ENCODE measurements at regions not wholly inside any gene's neighbourhood (a gene's known extent, or its start where the extent isn't known, plus 50 kb on each side); places are given as distances from the start of the nearest gene placed in this dataset.

DNA sequence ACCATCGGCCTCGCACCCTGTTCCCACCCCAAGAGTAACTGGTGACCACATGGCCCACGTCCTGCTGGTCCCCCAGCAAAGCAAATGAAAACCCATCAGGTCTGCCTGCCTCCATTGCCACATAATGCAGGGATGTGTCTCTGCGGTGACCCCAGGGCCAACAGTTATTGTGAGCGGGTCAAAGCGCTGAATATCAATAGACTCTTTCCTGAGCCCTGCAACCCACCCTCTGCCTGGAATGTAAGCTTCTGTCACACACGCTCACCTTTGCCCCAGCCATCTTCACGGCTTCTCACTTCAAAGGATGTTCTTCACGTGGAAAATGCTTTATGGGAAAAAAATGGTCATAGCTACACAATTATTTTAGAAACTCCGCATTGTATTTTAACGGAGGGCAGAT lies 63.9 kb downstream of the FZD10 start:
- Histone ChIP-seq H3K9me3 (no peaks in the 10 kb centered on the region), H3K27me3 (no peaks in the 10 kb centered on the region), H3K27ac (no peak overlapping the region), H3K4me1 (no peaks in the 10 kb centered on the region), H3K4me3 (no peak overlapping the region), H3K36me3 (replicated peaks in 1 of 2; ENCODE audit: insufficient read depth in 1 of 2, low read depth in 2 of 2) (no peaks in the 10 kb centered on the region)
- no peak for DNase-seq
- intact Hi-C loops (cut with DNase I), result no loop called here
- no peak for TF ChIP-seq POLR2A (IDR thresholded peaks at IDR 0.05)
- TF ChIP-seq, protein P1, sequence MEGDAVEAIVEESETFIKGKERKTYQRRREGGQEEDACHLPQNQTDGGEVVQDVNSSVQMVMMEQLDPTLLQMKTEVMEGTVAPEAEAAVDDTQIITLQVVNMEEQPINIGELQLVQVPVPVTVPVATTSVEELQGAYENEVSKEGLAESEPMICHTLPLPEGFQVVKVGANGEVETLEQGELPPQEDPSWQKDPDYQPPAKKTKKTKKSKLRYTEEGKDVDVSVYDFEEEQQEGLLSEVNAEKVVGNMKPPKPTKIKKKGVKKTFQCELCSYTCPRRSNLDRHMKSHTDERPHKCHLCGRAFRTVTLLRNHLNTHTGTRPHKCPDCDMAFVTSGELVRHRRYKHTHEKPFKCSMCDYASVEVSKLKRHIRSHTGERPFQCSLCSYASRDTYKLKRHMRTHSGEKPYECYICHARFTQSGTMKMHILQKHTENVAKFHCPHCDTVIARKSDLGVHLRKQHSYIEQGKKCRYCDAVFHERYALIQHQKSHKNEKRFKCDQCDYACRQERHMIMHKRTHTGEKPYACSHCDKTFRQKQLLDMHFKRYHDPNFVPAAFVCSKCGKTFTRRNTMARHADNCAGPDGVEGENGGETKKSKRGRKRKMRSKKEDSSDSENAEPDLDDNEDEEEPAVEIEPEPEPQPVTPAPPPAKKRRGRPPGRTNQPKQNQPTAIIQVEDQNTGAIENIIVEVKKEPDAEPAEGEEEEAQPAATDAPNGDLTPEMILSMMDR (IDR thresholded peaks at IDR 0.05), result no peak
- ATAC-seq, result no peak
- 37 to 60% methylated on average over 11 of the region's 11 CpGs for WGBS, 2 donors

DNA sequence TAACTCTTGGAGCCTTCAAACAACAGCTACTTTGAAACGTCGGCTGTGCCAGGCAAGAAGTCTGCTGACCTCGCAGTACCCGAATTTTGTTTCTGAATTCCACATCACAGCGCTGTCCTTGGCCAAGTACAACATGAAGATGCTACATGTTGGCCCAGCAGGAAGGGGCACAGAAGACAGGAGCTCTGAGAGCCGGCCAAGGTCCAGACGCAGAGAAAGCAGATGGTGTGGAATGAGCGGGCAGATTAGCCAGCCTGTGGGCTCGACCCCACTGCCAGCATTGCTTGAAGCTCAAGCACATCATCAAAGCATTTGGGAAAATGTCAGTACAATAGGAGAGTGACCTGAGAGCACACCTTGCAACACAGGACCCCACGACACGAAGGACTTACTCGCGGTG lies 64.5 kb downstream of the FZD10 start:
- no peaks in the 10 kb centered on the region for H3K4me1 ChIP-seq

GRCh38 chr12:130227641-130228040 lies 65.4 kb downstream of the FZD10 start:
- WGBS, 2 donors, result 18 to 19% methylated on average over 4 of the region's 4 CpGs
- Histone ChIP-seq H3K27ac (no peak overlapping the region), H3K4me1 (no peaks in the 10 kb centered on the region), H3K4me3 (no peak overlapping the region), H3K9me3 (peaks cover 0 to 5% (median 0%) of the 10 kb centered on the region in 3 donors), H3K36me3 (replicated peaks in 1 of 2; ENCODE audit: insufficient read depth in 1 of 2, low read depth in 2 of 2) (no peaks in the 10 kb centered on the region), H3K27me3 (no peaks in the 10 kb centered on the region)
- TF ChIP-seq, protein P1 (IDR thresholded peaks at IDR 0.05), result no peak
- no peak for TF ChIP-seq POLR2A (IDR thresholded peaks at IDR 0.05)
- ATAC-seq (no peak), DNase-seq (peak in 2 of 4 donors; percentile 19 to 22)
- intact Hi-C loops (cut with DNase I), result no loop called here

More for the DNA sequence above, 64.5 kb downstream of the FZD10 start:
- no peak for TF ChIP-seq POLR2A (IDR thresholded peaks at IDR 0.05)
- TF ChIP-seq, protein P1 (IDR thresholded peaks at IDR 0.05), result no peak
- no peaks in the 10 kb centered on the region for H3K9me3 ChIP-seq
- H3K36me3 ChIP-seq (replicated peaks in 1 of 2; ENCODE audit: insufficient read depth in 1 of 2, low read depth in 2 of 2), result no peaks in the 10 kb centered on the region
- no peak overlapping the region for H3K4me3 ChIP-seq
- no peaks in the 10 kb centered on the region for H3K27me3 ChIP-seq
- intact Hi-C loops (cut with DNase I), result no loop called here
- ATAC-seq (no peak), DNase-seq (no peak)
- WGBS, 2 donors, result 64 to 79% methylated on average over 13 of the region's 13 CpGs
- no peak overlapping the region for H3K27ac ChIP-seq

DNA sequence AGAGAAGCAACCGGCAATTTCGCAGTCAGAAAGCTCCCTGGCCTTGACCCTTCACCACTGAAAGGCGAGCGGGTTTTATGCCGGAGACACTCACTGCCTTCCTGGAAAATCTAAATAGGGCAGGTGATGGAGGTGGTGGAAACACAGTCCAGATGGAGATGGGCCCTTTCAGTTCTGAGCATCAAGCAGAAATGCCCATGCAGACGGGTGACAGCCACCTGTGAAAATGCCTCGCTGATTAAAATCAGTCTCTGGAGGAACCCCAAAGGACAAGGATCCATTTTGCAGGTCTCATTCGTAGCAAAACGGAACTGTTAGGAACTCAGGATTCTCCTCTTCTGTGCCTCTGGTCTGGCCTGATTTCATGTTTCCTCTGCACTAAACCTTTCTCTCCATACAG lies 74.2 kb downstream of the FZD10 start:
- Histone ChIP-seq H3K27ac (no peak overlapping the region), H3K9me3 (peaks cover 0 to 5% (median 0%) of the 10 kb centered on the region in 3 donors), H3K4me1 (no peaks in the 10 kb centered on the region), H3K4me3 (no peak overlapping the region), H3K36me3 (replicated peaks in 1 of 2; ENCODE audit: insufficient read depth in 1 of 2, low read depth in 2 of 2) (no peaks in the 10 kb centered on the region), H3K27me3 (no peaks in the 10 kb centered on the region)
- TF ChIP-seq, protein P1 (IDR thresholded peaks at IDR 0.05), result no peak
- no peak for TF ChIP-seq POLR2A (IDR thresholded peaks at IDR 0.05)
- WGBS, 2 donors, result 61 to 72% methylated on average over 9 of the region's 9 CpGs
- no peak for DNase-seq
- no peak for ATAC-seq
- intact Hi-C loops (cut with DNase I), result no loop called here

- Histone ChIP-seq H3K27ac (no peak overlapping the region), H3K9me3 (no peaks in the 10 kb centered on the region), H3K27me3 (no peaks in the 10 kb centered on the region), H3K4me1 (no peaks in the 10 kb centered on the region), H3K4me3 (no peak overlapping the region), H3K36me3 (replicated peaks in 1 of 2; ENCODE audit: insufficient read depth in 1 of 2, low read depth in 2 of 2) (no peaks in the 10 kb centered on the region)
- intact Hi-C loops (cut with DNase I), result no loop called here
- ATAC-seq, result no peak
- TF ChIP-seq, protein P1 (IDR thresholded peaks at IDR 0.05), result no peak
- TF ChIP-seq POLR2A (IDR thresholded peaks at IDR 0.05), result no peak
- DNase-seq, result peak in 3 of 4 donors; percentile 16 to 49 (median 49)
- 51 to 59% methylated on average over 13 of the region's 13 CpGs for WGBS, 2 donors
Measured at GRCh38 chr12:130240831-130241590, 78.7 kb downstream of the FZD10 start.
